H9 (cell line): ENCODE measurements at regions not wholly inside any gene's neighbourhood (a gene's known extent, or its start where the extent isn't known, plus 50 kb on each side); places are given as distances from the start of the nearest gene placed in this dataset.

Experiments used
- DNase-seq: peaks from one replicate; pipeline ENCODE4 v3.0.0-alpha.2; 2017
- H2AFZ ChIP-seq: one replicate; pipeline ENCODE4 v1.6.1; 2013; ENCODE audit warnings: mild to moderate bottlenecking, low read length, control low read depth, moderate library complexity
- H2AK5ac ChIP-seq: 2 replicates; pipeline ENCODE4 v1.6.1; 2013; ENCODE audit warnings: low read length, control low read depth, mixed read lengths; ENCODE audit not compliant: insufficient read length
- H2BK120ac ChIP-seq: one replicate; pipeline ENCODE4 v1.6.1; 2013; ENCODE audit warnings: low read depth, mild to moderate bottlenecking, low read length, control low read depth, inconsistent platforms; ENCODE audit not compliant: poor library complexity, severe bottlenecking
- H2BK12ac ChIP-seq: 2 replicates; pipeline ENCODE4 v1.6.1; 2013; ENCODE audit warnings: low read length, control low read depth, mixed read lengths, low read depth; ENCODE audit not compliant: insufficient read length
- H2BK15ac ChIP-seq: 2 replicates; pipeline ENCODE4 v1.6.1; 2013; ENCODE audit warnings: low read depth, low read length, control low read depth
- H2BK20ac ChIP-seq: one replicate; pipeline ENCODE4 v1.6.1; 2013; ENCODE audit warnings: low read depth, mild to moderate bottlenecking, low read length, control low read depth, inconsistent platforms; ENCODE audit not compliant: poor library complexity, severe bottlenecking
- H2BK5ac ChIP-seq: 2 replicates; pipeline ENCODE4 v1.6.1; 2013; ENCODE audit warnings: low read length, control low read depth, mixed read lengths; ENCODE audit not compliant: insufficient read length
- H3K14ac ChIP-seq: 2 replicates; pipeline ENCODE4 v1.6.1; 2013; ENCODE audit warnings: low read length, control low read depth; ENCODE audit not compliant: insufficient read depth
- H3K18ac ChIP-seq: 2 replicates; pipeline ENCODE4 v1.6.1; 2013; ENCODE audit warnings: low read depth, mild to moderate bottlenecking, mixed read lengths, low read length, control low read depth; ENCODE audit not compliant: insufficient read length
- H3K23ac ChIP-seq: 2 replicates; pipeline ENCODE4 v1.6.1; 2013; ENCODE audit warnings: low read length, control low read depth, mixed read lengths, low read depth; ENCODE audit not compliant: insufficient read length
- H3K23me2 ChIP-seq: 2 replicates; pipeline ENCODE4 v1.6.1; 2013; ENCODE audit warnings: low read depth, mild to moderate bottlenecking, mixed read lengths, low read length, control low read depth; ENCODE audit not compliant: insufficient read length, poor library complexity, severe bottlenecking
- H3K27ac ChIP-seq: 2 replicates; pipeline ENCODE4 v1.5.1; 2013; ENCODE audit warnings: low read length, control low read depth, mixed read lengths, low read depth; ENCODE audit not compliant: insufficient read length
- H3K27me3 ChIP-seq: 2 replicates; pipeline ENCODE4 v1.6.1; 2013; ENCODE audit warnings: low read length, control low read depth, inconsistent platforms; ENCODE audit not compliant: insufficient read depth
- H3K4ac ChIP-seq: 2 replicates; pipeline ENCODE4 v1.6.1; 2013; ENCODE audit warnings: low read depth, mild to moderate bottlenecking, control low read depth, inconsistent platforms, low read length, moderate library complexity
- H3K4me1 ChIP-seq: 2 replicates; pipeline ENCODE4 v1.6.1; 2013; ENCODE audit warnings: low read length, control low read depth, inconsistent platforms; ENCODE audit not compliant: insufficient read depth
- H3K4me2 ChIP-seq: 2 replicates; pipeline ENCODE4 v1.6.1; 2013; ENCODE audit warnings: low read length, control low read depth, mixed read lengths; ENCODE audit not compliant: insufficient read length, insufficient read depth
- H3K56ac ChIP-seq: 2 replicates; pipeline ENCODE4 v1.6.1; 2013; ENCODE audit warnings: low read depth, mild to moderate bottlenecking, mixed read lengths, low read length, control low read depth; ENCODE audit not compliant: insufficient read length
- H3K79me1 ChIP-seq: 2 replicates; pipeline ENCODE4 v1.6.1; 2013; ENCODE audit warnings: low read depth, mild to moderate bottlenecking, moderate library complexity, low read length, control low read depth, inconsistent platforms; ENCODE audit not compliant: insufficient read depth, poor library complexity, severe bottlenecking
- H3K79me2 ChIP-seq: 2 replicates; pipeline ENCODE4 v1.6.1; 2013; ENCODE audit warnings: low read length, control low read depth, inconsistent platforms; ENCODE audit not compliant: insufficient read depth
- H3K9ac ChIP-seq: 2 replicates; pipeline ENCODE4 v1.6.1; 2013; ENCODE audit warnings: low read length, control low read depth, mixed read lengths; ENCODE audit not compliant: insufficient read length; ENCODE audit errors: extremely low read depth
- H3K9me3 ChIP-seq: one replicate; pipeline ENCODE4 v1.6.1; 2013; ENCODE audit warnings: low read depth, low read length, inconsistent platforms; ENCODE audit not compliant: control insufficient read depth
- H3T11ph ChIP-seq: one replicate; pipeline ENCODE4 v1.6.1; 2013; ENCODE audit warnings: mild to moderate bottlenecking, low read length, control low read depth, inconsistent platforms
- H4K20me1 ChIP-seq: one replicate; pipeline ENCODE4 v1.6.1; 2013; ENCODE audit not compliant: control insufficient read depth, insufficient read length, insufficient read depth
- H4K5ac ChIP-seq: 2 replicates; pipeline ENCODE4 v1.6.1; 2013; ENCODE audit warnings: low read depth, mild to moderate bottlenecking, mixed read lengths, low read length, control low read depth; ENCODE audit not compliant: insufficient read length
- H4K8ac ChIP-seq: replicated peaks from 2 replicates; pipeline ENCODE4 v1.6.1; 2013; ENCODE audit warnings: low read length, control low read depth, mixed read lengths, low read depth; ENCODE audit not compliant: insufficient read length
- H4K91ac ChIP-seq: 2 replicates; pipeline ENCODE4 v1.6.1; 2013; ENCODE audit warnings: low read depth, mild to moderate bottlenecking, moderate library complexity, mixed read lengths, low read length, control low read depth; ENCODE audit not compliant: insufficient read length
- H3K27ac Mint-ChIP-seq, 3 experiments: 2 replicates in 2 of 3; 3 replicates in 1 of 3; pipeline ENCODE4 v1.8.0; 2020 to 2021; ENCODE audit warnings: mixed read lengths in 3 of 3, mild to moderate bottlenecking in 1 of 3, moderate library complexity in 1 of 3
- H3K27me3 Mint-ChIP-seq: 2 replicates; pipeline ENCODE4 v1.8.0; 2021; ENCODE audit warnings: low read depth, mild to moderate bottlenecking, moderate library complexity, mixed read lengths
- H3K36me3 Mint-ChIP-seq, 3 experiments: 2 replicates in 2 of 3; 3 replicates in 1 of 3; pipeline ENCODE4 v1.8.0; 2020 to 2021; ENCODE audit warnings: low read depth in 3 of 3, mixed read lengths in 3 of 3; ENCODE audit not compliant: insufficient read depth in 1 of 3
- H3K4me1 Mint-ChIP-seq, 2 experiments: 2 replicates each; pipeline ENCODE4 v1.8.0; 2020; ENCODE audit warnings: mixed read lengths in 2 of 2
- H3K4me3 Mint-ChIP-seq, 2 experiments: 2 replicates in 1 of 2; 3 replicates in 1 of 2; pipeline ENCODE4 v1.8.0; 2020 to 2021; ENCODE audit warnings: mild to moderate bottlenecking in 2 of 2, mixed read lengths in 2 of 2, moderate library complexity in 1 of 2
- H3K9me3 Mint-ChIP-seq, 2 experiments: 2 replicates in 1 of 2; 3 replicates in 1 of 2; pipeline ENCODE4 v1.8.0; 2020; ENCODE audit warnings: mild to moderate bottlenecking in 2 of 2, mixed read lengths in 2 of 2, moderate library complexity in 1 of 2
- CTCF ChIP-seq: fragments of 200-600 bp; sonication (generic); conservative IDR thresholded peaks from 3 replicates; pipeline ENCODE4 v1.8.0; 2021; ENCODE audit warnings: antibody characterized with exemption, mild to moderate bottlenecking
- WGBS: extraction: QIAGEN DNeasy Blood & Tissue Kit; methylation state at CpG from one replicate; pipeline ENCODE4 v1.1.7; 2013; ENCODE audit warnings: missing lambda C conversion rate, low lambda C conversion rate, mixed read lengths; ENCODE audit not compliant: insufficient read length; ENCODE audit errors: extremely low coverage; 5-methylcytosine and 5-hydroxymethylcytosine counted together

- Histone ChIP-seq H4K8ac (no peak overlapping the region), H2BK20ac (no peak overlapping the region), H4K20me1 (no peaks in the 10 kb centered on the region), H3K23me2 (no peaks in the 10 kb centered on the region), H2BK12ac (no peak overlapping the region), H3T11ph (no peak overlapping the region), H3K23ac (no peak overlapping the region), H2AK5ac (no peak overlapping the region), H3K79me2 (no peaks in the 10 kb centered on the region), H3K14ac (no peak overlapping the region), H4K91ac (no peak overlapping the region), H3K4ac (no peak overlapping the region), H3K79me1 (no peaks in the 10 kb centered on the region), H2BK5ac (no peak overlapping the region), H3K18ac (no peak overlapping the region), H3K9me3 (no peaks in the 10 kb centered on the region), H4K5ac (no peak overlapping the region), H3K27ac (no peak overlapping the region), H2BK120ac (no peak overlapping the region), H2BK15ac (no peak overlapping the region), H2AFZ (no peak overlapping the region), H3K4me1 (no peaks in the 10 kb centered on the region; the same call in 1 of the 2 replicates), H3K9ac (no peak overlapping the region), H3K27me3 (no peaks in the 10 kb centered on the region), H3K56ac (no peak overlapping the region), H3K4me2 (no peak overlapping the region)
- no peak for TF ChIP-seq CTCF
- no peaks in the 10 kb centered on the region for H3K27me3 Mint-ChIP-seq
- H3K27ac Mint-ChIP-seq: no peak overlapping the region
- no peaks in the 10 kb centered on the region for H3K4me1 Mint-ChIP-seq
- WGBS: no CpG with 5 or more reads among the region's 1 CpG
- no peak for DNase-seq
- no peak overlapping the region for H3K4me3 Mint-ChIP-seq
- no peaks in the 10 kb centered on the region for H3K9me3 Mint-ChIP-seq
- no peaks in the 10 kb centered on the region for H3K36me3 Mint-ChIP-seq
Measured at GRCh38 chr3:81295906-81296577, 465.4 kb downstream of the GBE1 start.
